Astrocyte of the cerebellum (primary cell): ENCODE measurements at regions not wholly inside any gene's neighbourhood (a gene's known extent, or its start where the extent isn't known, plus 50 kb on each side); places are given as distances from the start of the nearest gene placed in this dataset.

ENCODE experiments used
- DNase-seq: peaks from one replicate; pipeline ENCODE4 v3.0.0-alpha.2; 2011; ENCODE audit warnings: low read depth
- H3K4me3 ChIP-seq: 2 replicates; pipeline ENCODE4 v1.5.1; 2011; ENCODE audit warnings: mild to moderate bottlenecking, low read depth, low read length, moderate library complexity
- CTCF ChIP-seq: IDR thresholded peaks from 2 replicates; pipeline ENCODE4 v1.5.1; 2012; ENCODE audit warnings: low read length, low read depth, moderate library complexity, mild to moderate bottlenecking; ENCODE audit errors: missing control alignments
- in situ Hi-C: cut with HindIII; loops from 2 replicates; pipeline ENCODE4 v1.10.0; 2017; ENCODE audit warnings: low sequenced_read_pairs

- in situ Hi-C loops: loop anchor here (5.0 to 25.0 kb wide), 2 partner anchors 40 to 95 kb away; no protein-coding TSS in a partner anchor
- TF ChIP-seq CTCF: no peak
- DNase-seq: no peak
- H3K4me3 ChIP-seq: no peak overlapping the region
Measured at GRCh38 chr9:71632776-71633175, 135.5 kb downstream of the CEMIP2 start.

- no peak for DNase-seq
- in situ Hi-C loops: loop anchor here (5.0 to 25.0 kb wide), 2 partner anchors 42 to 93 kb away; no protein-coding TSS in a partner anchor
- TF ChIP-seq CTCF: no peak
- no peak overlapping the region for H3K4me3 ChIP-seq
Measured at GRCh38 chr9:71630377-71630995, 137.8 kb downstream of the CEMIP2 start.

- DNase-seq: no peak
- in situ Hi-C loops: loop anchor here (5.0 to 25.0 kb wide), 2 partner anchors 43 to 92 kb away; no protein-coding TSS in a partner anchor
- no peak overlapping the region for H3K4me3 ChIP-seq
- no peak for TF ChIP-seq CTCF
Measured at GRCh38 chr9:71629578-71630215, 138.6 kb downstream of the CEMIP2 start.

- no peak overlapping the region for H3K4me3 ChIP-seq
- DNase-seq: no peak
- TF ChIP-seq CTCF: peak; percentile 16
- in situ Hi-C loops: loop anchor here (25.0 kb wide), 1 partner anchor 91 kb away; no protein-coding TSS in a partner anchor
Measured at GRCh38 chr9:71628247-71628646, 140.1 kb downstream of the CEMIP2 start.

- no peak for DNase-seq
- no peak overlapping the region for H3K4me3 ChIP-seq
- TF ChIP-seq CTCF: no peak
- in situ Hi-C loops: loop anchor here (25.0 kb wide), 1 partner anchor 90 kb away; no protein-coding TSS in a partner anchor
Measured at GRCh38 chr9:71627537-71627936, 140.8 kb downstream of the CEMIP2 start.

- no peak overlapping the region for H3K4me3 ChIP-seq
- no peak for TF ChIP-seq CTCF
- no peak for DNase-seq
- in situ Hi-C loops: loop anchor here (25.0 kb wide), 1 partner anchor 89 kb away; no protein-coding TSS in a partner anchor
Measured at GRCh38 chr9:71626395-71626794, 141.9 kb downstream of the CEMIP2 start.
